WTC11 (cell line): ENCODE measurements at regions not wholly inside any gene's neighbourhood (a gene's known extent, or its start where the extent isn't known, plus 50 kb on each side); places are given as distances from the start of the nearest gene placed in this dataset.

Source experiments
- ATAC-seq: fragments of 200-7000 bp; cut with Tn5 transposase; 2 replicates; pipeline ENCODE4 v1.10.0; 2021; ENCODE audit warnings: mild to moderate bottlenecking, moderate library complexity
- CTCF ChIA-PET: fragments of 300-600 bp; sonication (Branson Sonifier 250); formaldehyde crosslinking; loops from one replicate; lab custom pipeline; 2021; ENCODE audit warnings: antibody characterized with exemption; lab: Charles Lee
- POLR2A ChIA-PET: fragments of 350-600 bp; sonication (Branson Sonifier 250); formaldehyde crosslinking; loops from one replicate; lab custom pipeline; 2021; ENCODE audit warnings: antibody characterized with exemption; lab: Charles Lee
- DNase-seq: peaks from one replicate; pipeline ENCODE4 v3.0.0; 2021; ENCODE audit warnings: low spot score
- H3K27ac Mint-ChIP-seq: 2 replicates; pipeline ENCODE4 v1.8.0; 2021; ENCODE audit warnings: mixed read lengths
- H3K27me3 Mint-ChIP-seq: 2 replicates; pipeline ENCODE4 v1.8.0; 2021; ENCODE audit warnings: low read depth, mild to moderate bottlenecking, moderate library complexity, mixed read lengths
- H3K36me3 Mint-ChIP-seq: 2 replicates; pipeline ENCODE4 v1.8.0; 2021; ENCODE audit warnings: mixed read lengths
- H3K4me1 Mint-ChIP-seq: 2 replicates; pipeline ENCODE4 v1.8.0; 2022; ENCODE audit warnings: mixed read lengths
- H3K4me3 Mint-ChIP-seq: 2 replicates; pipeline ENCODE4 v1.8.0; 2021; ENCODE audit warnings: mild to moderate bottlenecking, moderate library complexity, mixed read lengths
- H3K9me3 Mint-ChIP-seq: 2 replicates; pipeline ENCODE4 v1.8.0; 2021; ENCODE audit warnings: mixed read lengths
- CREM ChIP-seq: sonication (generic); formaldehyde crosslinking; IDR thresholded peaks from 2 replicates; pipeline ENCODE4 v1.8.1; 2022; ENCODE audit warnings: mild to moderate bottlenecking, missing genetic modification reagents, moderate library complexity
- EMX1 ChIP-seq: fragments of 250-450 bp; sonication (Bioruptor Pico); IDR thresholded peaks from 2 replicates; pipeline ENCODE4 v1.8.0; 2021; ENCODE audit warnings: mild to moderate bottlenecking
- FOXP1 ChIP-seq: sonication (generic); formaldehyde crosslinking; IDR thresholded peaks from 2 replicates; pipeline ENCODE4 v1.8.0; 2022; ENCODE audit warnings: missing genetic modification reagents, mild to moderate bottlenecking, moderate library complexity, borderline replicate concordance
- JUN ChIP-seq: sonication (generic); formaldehyde crosslinking; IDR thresholded peaks from 2 replicates; pipeline ENCODE4 v1.8.0; 2023; ENCODE audit warnings: mild to moderate bottlenecking, missing genetic modification reagents
- NFYB ChIP-seq: sonication (generic); formaldehyde crosslinking; conservative IDR thresholded peaks from 2 replicates; pipeline ENCODE4 v1.8.0; 2022; ENCODE audit warnings: low read depth, missing genetic modification reagents
- NR3C1 ChIP-seq: sonication (generic); formaldehyde crosslinking; conservative IDR thresholded peaks from 2 replicates; pipeline ENCODE4 v1.8.1; 2023; ENCODE audit warnings: low read depth, mild to moderate bottlenecking, missing genetic modification reagents
- OVOL2 ChIP-seq: fragments of 250-450 bp; sonication (Bioruptor Pico); IDR thresholded peaks from 2 replicates; pipeline ENCODE4 v1.9.0; 2021; ENCODE audit warnings: mild to moderate bottlenecking, borderline replicate concordance
- SMAD3 ChIP-seq: sonication (generic); formaldehyde crosslinking; IDR thresholded peaks from 2 replicates; pipeline ENCODE4 v1.8.0; 2022; ENCODE audit warnings: missing genetic modification reagents, mild to moderate bottlenecking, borderline replicate concordance
- SMAD4 ChIP-seq: sonication (generic); formaldehyde crosslinking; IDR thresholded peaks from 2 replicates; pipeline ENCODE4 v1.8.0; 2022; ENCODE audit warnings: mild to moderate bottlenecking, missing genetic modification reagents
- TCF7 ChIP-seq: sonication (generic); formaldehyde crosslinking; IDR thresholded peaks from 2 replicates; pipeline ENCODE4 v1.8.0; 2022; ENCODE audit warnings: mild to moderate bottlenecking, low read depth, missing genetic modification reagents, moderate library complexity
- TEAD1 ChIP-seq: sonication (generic); formaldehyde crosslinking; IDR thresholded peaks from 2 replicates; pipeline ENCODE4 v1.8.0; 2022; ENCODE audit warnings: mild to moderate bottlenecking, missing genetic modification reagents
- USF2 ChIP-seq: sonication (generic); formaldehyde crosslinking; IDR thresholded peaks from 2 replicates; pipeline ENCODE4 v1.8.1; 2023; ENCODE audit warnings: mild to moderate bottlenecking, missing genetic modification reagents, moderate library complexity
- ZNF121 ChIP-seq: sonication (generic); formaldehyde crosslinking; IDR thresholded peaks from 2 replicates; pipeline ENCODE4 v1.8.0; 2023; ENCODE audit warnings: missing genetic modification reagents
- ZNF138 ChIP-seq: sonication (generic); formaldehyde crosslinking; conservative IDR thresholded peaks from 2 replicates; pipeline ENCODE4 v1.8.1; 2022; ENCODE audit warnings: mild to moderate bottlenecking, moderate library complexity, missing genetic modification reagents
- ZNF232 ChIP-seq: sonication (generic); formaldehyde crosslinking; IDR thresholded peaks from 2 replicates; pipeline ENCODE4 v1.8.0; 2022; ENCODE audit warnings: mild to moderate bottlenecking, missing genetic modification reagents
- TF ChIP-seq, protein P1 (sequence below): sonication (generic); formaldehyde crosslinking; IDR thresholded peaks from 2 replicates; pipeline ENCODE4 v1.8.0; 2023; ENCODE audit warnings: missing genetic modification reagents, mild to moderate bottlenecking, borderline replicate concordance
- TF ChIP-seq, protein P2 (sequence below): sonication (generic); formaldehyde crosslinking; IDR thresholded peaks from 2 replicates; pipeline ENCODE4 v1.8.0; 2022; ENCODE audit warnings: mild to moderate bottlenecking, missing genetic modification reagents
- TF ChIP-seq, protein P3 (sequence below): sonication (generic); formaldehyde crosslinking; IDR thresholded peaks from 2 replicates; pipeline ENCODE4 v1.8.1; 2023; ENCODE audit warnings: mild to moderate bottlenecking, missing genetic modification reagents, borderline replicate concordance
- TF ChIP-seq, protein P4 (sequence below): sonication (generic); formaldehyde crosslinking; IDR thresholded peaks from 2 replicates; pipeline ENCODE4 v1.8.1; 2022; ENCODE audit warnings: low read depth, mild to moderate bottlenecking, moderate library complexity, missing genetic modification reagents, borderline replicate concordance

DNA sequence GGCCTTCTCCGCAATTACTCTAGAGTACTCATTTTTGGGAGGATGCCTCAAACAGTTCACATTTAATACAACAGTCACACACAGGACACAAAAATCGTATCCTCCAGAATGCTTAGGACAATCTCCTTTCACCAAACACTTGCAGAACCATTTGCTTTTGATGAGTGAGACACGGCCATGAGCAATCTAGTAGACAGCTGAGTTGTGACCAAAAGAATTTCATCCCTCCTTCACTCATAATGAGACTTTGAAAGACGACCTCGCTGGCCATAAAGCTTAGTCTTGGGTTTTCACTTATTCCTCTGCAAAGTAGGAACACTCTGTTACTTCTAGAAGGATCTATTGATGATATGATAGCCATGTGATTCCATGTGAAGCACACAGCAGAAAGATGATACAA is 87.5 kb upstream of the SLC35G4 start:
- ATAC-seq (no peak), DNase-seq (no peak)
- H3K4me3 Mint-ChIP-seq = no peak overlapping the region
- ChIA-PET CTCF (no interaction called here), POLR2A (no interaction called here)
- peaks cover 7% of the 10 kb centered on the region; the same call in 1 of the 2 replicates for H3K9me3 Mint-ChIP-seq
- peaks cover 15% of the 10 kb centered on the region for H3K27me3 Mint-ChIP-seq
- no peaks in the 10 kb centered on the region for H3K36me3 Mint-ChIP-seq
- no peak for TF ChIP-seq OVOL2 (CRISPR knock-in tag)
- TF ChIP-seq, protein P1, sequence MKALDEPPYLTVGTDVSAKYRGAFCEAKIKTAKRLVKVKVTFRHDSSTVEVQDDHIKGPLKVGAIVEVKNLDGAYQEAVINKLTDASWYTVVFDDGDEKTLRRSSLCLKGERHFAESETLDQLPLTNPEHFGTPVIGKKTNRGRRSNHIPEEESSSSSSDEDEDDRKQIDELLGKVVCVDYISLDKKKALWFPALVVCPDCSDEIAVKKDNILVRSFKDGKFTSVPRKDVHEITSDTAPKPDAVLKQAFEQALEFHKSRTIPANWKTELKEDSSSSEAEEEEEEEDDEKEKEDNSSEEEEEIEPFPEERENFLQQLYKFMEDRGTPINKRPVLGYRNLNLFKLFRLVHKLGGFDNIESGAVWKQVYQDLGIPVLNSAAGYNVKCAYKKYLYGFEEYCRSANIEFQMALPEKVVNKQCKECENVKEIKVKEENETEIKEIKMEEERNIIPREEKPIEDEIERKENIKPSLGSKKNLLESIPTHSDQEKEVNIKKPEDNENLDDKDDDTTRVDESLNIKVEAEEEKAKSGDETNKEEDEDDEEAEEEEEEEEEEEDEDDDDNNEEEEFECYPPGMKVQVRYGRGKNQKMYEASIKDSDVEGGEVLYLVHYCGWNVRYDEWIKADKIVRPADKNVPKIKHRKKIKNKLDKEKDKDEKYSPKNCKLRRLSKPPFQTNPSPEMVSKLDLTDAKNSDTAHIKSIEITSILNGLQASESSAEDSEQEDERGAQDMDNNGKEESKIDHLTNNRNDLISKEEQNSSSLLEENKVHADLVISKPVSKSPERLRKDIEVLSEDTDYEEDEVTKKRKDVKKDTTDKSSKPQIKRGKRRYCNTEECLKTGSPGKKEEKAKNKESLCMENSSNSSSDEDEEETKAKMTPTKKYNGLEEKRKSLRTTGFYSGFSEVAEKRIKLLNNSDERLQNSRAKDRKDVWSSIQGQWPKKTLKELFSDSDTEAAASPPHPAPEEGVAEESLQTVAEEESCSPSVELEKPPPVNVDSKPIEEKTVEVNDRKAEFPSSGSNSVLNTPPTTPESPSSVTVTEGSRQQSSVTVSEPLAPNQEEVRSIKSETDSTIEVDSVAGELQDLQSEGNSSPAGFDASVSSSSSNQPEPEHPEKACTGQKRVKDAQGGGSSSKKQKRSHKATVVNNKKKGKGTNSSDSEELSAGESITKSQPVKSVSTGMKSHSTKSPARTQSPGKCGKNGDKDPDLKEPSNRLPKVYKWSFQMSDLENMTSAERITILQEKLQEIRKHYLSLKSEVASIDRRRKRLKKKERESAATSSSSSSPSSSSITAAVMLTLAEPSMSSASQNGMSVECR (CRISPR knock-in tag) = no peak
- no peak for TF ChIP-seq TEAD1 (CRISPR knock-in tag)
- TF ChIP-seq, protein P2, sequence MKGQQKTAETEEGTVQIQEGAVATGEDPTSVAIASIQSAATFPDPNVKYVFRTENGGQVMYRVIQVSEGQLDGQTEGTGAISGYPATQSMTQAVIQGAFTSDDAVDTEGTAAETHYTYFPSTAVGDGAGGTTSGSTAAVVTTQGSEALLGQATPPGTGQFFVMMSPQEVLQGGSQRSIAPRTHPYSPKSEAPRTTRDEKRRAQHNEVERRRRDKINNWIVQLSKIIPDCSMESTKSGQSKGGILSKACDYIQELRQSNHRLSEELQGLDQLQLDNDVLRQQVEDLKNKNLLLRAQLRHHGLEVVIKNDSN (CRISPR knock-in tag) = no peak
- no peak for TF ChIP-seq EMX1 (CRISPR knock-in tag)
- no peak for TF ChIP-seq ZNF121
- TF ChIP-seq, protein P3, sequence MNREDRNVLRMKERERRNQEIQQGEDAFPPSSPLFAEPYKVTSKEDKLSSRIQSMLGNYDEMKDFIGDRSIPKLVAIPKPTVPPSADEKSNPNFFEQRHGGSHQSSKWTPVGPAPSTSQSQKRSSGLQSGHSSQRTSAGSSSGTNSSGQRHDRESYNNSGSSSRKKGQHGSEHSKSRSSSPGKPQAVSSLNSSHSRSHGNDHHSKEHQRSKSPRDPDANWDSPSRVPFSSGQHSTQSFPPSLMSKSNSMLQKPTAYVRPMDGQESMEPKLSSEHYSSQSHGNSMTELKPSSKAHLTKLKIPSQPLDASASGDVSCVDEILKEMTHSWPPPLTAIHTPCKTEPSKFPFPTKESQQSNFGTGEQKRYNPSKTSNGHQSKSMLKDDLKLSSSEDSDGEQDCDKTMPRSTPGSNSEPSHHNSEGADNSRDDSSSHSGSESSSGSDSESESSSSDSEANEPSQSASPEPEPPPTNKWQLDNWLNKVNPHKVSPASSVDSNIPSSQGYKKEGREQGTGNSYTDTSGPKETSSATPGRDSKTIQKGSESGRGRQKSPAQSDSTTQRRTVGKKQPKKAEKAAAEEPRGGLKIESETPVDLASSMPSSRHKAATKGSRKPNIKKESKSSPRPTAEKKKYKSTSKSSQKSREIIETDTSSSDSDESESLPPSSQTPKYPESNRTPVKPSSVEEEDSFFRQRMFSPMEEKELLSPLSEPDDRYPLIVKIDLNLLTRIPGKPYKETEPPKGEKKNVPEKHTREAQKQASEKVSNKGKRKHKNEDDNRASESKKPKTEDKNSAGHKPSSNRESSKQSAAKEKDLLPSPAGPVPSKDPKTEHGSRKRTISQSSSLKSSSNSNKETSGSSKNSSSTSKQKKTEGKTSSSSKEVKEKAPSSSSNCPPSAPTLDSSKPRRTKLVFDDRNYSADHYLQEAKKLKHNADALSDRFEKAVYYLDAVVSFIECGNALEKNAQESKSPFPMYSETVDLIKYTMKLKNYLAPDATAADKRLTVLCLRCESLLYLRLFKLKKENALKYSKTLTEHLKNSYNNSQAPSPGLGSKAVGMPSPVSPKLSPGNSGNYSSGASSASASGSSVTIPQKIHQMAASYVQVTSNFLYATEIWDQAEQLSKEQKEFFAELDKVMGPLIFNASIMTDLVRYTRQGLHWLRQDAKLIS (CRISPR knock-in tag) = no peak
- no peak for TF ChIP-seq USF2 (CRISPR knock-in tag)
- TF ChIP-seq NR3C1 (CRISPR knock-in tag) = no peak
- no peak for TF ChIP-seq FOXP1
- H3K4me1 Mint-ChIP-seq = no peaks in the 10 kb centered on the region
- H3K27ac Mint-ChIP-seq = no peak overlapping the region

GRCh38 chr18:11520536-11520935 is 88.9 kb upstream of the SLC35G4 start:
- CTCF ChIA-PET = no interaction called here
- TF ChIP-seq CREM = no peak
- no peak for TF ChIP-seq NFYB (CRISPR knock-in tag)
- TF ChIP-seq ZNF138 (CRISPR knock-in tag) = no peak
- no peak for TF ChIP-seq TCF7 (CRISPR knock-in tag)
- TF ChIP-seq, protein P4, sequence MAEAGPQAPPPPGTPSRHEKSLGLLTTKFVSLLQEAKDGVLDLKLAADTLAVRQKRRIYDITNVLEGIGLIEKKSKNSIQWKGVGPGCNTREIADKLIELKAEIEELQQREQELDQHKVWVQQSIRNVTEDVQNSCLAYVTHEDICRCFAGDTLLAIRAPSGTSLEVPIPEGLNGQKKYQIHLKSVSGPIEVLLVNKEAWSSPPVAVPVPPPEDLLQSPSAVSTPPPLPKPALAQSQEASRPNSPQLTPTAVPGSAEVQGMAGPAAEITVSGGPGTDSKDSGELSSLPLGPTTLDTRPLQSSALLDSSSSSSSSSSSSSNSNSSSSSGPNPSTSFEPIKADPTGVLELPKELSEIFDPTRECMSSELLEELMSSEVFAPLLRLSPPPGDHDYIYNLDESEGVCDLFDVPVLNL (CRISPR knock-in tag) = no peak
- TF ChIP-seq SMAD4 (CRISPR knock-in tag) = no peak
- TF ChIP-seq, protein P3 (CRISPR knock-in tag) = no peak
- TF ChIP-seq JUN (CRISPR knock-in tag) = no peak
- TF ChIP-seq, protein P2 (CRISPR knock-in tag) = no peak
- no peak for TF ChIP-seq SMAD3 (CRISPR knock-in tag)
- no peak for TF ChIP-seq ZNF232 (CRISPR knock-in tag)

More at GRCh38 chr18:11520536-11520935, 88.9 kb upstream of the SLC35G4 start:
- peaks cover 7% of the 10 kb centered on the region; the same call in 1 of the 2 replicates for H3K9me3 Mint-ChIP-seq
- H3K4me1 Mint-ChIP-seq = no peaks in the 10 kb centered on the region
- no peak overlapping the region for H3K4me3 Mint-ChIP-seq
- POLR2A ChIA-PET = no interaction called here
- no peak overlapping the region for H3K27ac Mint-ChIP-seq
- no peak for DNase-seq
- no peaks in the 10 kb centered on the region for H3K36me3 Mint-ChIP-seq
- ATAC-seq = no peak
- H3K27me3 Mint-ChIP-seq = peaks cover 15% of the 10 kb centered on the region
